NAMALWA (cell line): ENCODE measurements at regions not wholly inside any gene's neighbourhood (a gene's known extent, or its start where the extent isn't known, plus 50 kb on each side); places are given as distances from the start of the nearest gene placed in this dataset.
"Not testable (repeated sequence)": the region's sequence is repeated elsewhere in the genome, so short reads cannot be mapped to it uniquely, and the experiment has no call there.

Source experiments
- DNase-seq: peaks from one replicate; pipeline ENCODE4 v3.0.0-alpha.2; 2015; ENCODE audit warnings: low spot score

DNA sequence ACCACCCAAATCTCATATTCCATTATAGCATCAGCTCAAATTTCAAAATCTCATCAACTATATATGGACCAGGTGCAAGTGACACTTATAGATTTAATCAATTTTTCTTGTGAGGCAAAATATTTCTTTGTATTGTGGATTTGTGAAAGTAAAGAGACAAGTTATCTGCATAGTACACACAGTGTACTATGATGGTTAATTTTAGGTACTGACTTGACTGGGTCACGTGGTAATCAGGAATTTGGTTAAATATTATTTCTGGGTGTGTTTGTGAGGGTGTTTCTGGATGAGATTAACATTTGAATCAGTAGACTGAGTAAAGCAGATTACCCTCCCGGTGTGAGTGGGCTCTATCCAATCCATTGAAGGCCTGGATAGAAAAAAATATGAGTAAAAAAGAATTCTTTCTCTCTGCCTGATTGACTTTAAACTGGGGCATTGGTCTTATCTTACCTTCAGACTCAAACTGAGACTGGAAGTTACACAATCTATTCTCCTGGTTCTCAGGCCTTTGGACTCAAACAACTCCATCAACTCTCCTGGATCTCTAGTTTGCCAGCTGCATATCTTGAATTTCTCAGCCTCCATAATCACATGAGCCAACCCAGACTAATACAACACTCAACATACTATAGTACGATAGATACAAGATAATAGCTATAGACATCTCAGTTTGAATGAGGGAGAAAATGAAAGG is 799.9 kb downstream of the NAP1L3 start:
- DNase-seq = not testable (repeated sequence)

- not testable (repeated sequence) for DNase-seq
Measured at GRCh38 chrX:92849998-92850397, 823.4 kb downstream of the NAP1L3 start.

DNA sequence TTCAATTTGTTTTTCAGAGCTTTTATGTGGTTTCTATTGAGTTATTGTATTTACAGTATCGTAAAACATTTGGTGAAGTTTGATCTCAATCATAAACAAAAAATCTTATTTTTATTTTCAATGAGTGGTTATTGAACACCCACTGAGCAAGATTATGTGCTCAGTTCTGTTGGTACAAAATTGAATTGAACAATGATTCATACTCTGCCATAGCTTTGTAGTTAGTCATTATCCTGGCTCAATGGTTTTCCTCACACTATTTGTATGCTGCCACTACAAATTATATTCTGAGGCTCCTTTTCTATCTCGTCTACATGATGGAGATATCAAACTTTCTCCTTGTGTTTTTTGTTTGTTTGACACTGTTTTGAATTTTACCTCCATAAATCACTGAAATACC is 829.5 kb downstream of the NAP1L3 start:
- not testable (repeated sequence) for DNase-seq

DNA sequence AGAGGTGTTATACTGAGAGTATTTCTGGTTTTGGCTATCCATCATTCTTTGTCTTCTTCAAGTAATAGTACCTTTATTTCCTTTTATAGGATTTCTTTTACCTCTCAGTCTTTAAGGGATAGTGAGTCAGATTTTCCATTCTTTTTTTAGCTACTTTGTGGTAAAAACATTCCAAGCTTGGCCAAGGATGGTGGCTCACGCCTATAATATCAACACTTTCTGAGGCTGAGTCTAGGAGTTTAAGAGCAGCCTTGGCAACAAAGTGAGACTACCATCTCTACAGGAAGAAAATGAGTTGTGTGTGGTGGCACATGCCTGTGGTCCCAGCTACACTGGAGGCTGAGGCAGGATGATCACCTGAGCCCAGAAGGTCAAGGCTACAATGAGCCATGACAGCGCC is 840.6 kb downstream of the NAP1L3 start:
- not testable (repeated sequence) for DNase-seq

DNA sequence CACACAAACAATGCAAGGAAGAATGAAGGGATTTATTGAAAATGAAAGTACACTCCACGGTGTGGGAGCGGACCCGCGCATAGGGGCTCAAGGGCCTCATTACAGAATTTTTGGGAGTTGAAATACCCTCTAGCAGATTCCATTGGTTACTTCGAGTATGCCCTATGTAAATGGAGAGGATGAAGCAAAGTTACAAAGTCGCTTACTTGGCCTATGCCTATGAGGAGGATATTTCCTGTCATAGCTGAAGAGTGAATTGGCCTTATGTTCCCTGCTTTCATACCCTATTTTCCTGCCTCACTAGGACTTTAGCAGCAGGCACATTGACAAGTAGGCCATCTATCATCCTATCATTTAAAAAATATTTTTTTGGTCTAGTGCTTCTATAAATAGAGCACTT is 843.3 kb downstream of the NAP1L3 start:
- DNase-seq = not testable (repeated sequence)

DNA sequence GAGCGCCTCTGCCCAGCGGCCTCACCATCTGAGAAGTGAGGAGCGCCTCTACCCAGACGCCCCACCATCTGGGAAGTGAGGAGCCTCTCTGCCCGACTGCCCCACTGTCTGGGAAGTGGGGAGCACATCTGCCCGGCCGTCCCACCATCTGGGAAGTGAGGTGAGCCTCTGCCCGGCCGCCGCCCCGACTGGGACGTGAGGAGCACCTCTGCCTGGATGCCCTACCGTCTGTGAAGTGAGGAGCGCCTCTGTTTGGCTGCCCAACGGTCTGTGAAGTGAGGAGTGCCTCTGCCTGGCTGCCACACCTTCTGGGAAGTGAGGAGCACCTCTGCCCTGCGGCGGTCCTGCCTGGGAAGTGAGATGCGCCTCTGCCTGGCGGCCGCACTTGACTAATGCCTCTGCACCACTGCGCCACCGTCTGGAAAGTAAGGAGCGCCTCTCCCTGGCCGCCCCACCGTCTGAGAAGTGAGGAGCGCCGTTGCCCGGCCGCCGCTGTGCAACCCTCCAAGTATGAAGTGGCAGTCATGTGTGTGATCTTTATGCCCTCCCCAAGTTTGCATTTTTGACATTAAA is 851.7 kb downstream of the NAP1L3 start:
- not testable (repeated sequence) for DNase-seq

GRCh38 chrX:92792080-92792479 is 881.3 kb downstream of the NAP1L3 start:
- DNase-seq = not testable (repeated sequence)

DNA sequence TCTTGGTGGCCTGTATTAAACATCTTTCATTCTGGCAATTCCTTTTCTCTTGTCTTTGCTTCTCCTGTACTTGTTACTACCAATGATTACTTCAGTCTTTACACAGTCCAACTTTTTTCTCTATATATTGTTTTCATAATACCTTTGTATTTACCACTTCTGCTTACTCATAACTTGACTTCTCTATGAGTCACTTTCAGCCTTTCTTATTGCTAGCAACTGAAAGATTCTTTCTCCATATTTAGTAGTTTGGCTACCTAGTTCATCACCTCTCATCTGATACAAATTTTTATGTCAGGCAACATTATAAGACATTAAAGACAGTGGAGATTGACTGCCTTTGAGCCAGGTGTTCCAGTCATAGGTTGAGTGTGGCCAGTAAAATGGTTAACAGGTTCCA is 893.3 kb downstream of the NAP1L3 start:
- not testable (repeated sequence) for DNase-seq

GRCh38 chrX:92774016-92774415 is 899.4 kb downstream of the NAP1L3 start:
- DNase-seq = peak; percentile 29

DNA sequence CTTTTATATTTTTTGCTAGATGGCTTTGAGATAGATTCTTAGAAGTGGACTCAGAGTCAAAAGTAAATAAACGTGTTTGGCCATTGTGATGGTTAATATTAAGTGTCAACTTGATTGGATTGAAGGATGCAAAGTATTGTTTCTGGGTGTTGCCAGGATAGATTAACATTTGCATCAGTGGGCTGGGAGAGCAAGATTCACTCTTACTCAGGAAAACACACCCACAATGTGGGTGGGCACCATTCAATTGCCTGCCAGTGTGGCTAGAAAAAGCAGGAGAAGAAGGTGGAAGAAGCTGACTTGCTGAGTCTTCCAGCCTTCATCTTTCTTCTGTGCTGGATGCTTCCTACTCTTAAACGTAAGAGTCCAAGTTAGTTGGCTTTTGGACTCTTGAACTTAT is 912.4 kb downstream of the NAP1L3 start:
- not testable (repeated sequence) for DNase-seq
